Panc1 (cell line): ENCODE measurements at regions not wholly inside any gene's neighbourhood (a gene's known extent, or its start where the extent isn't known, plus 50 kb on each side); places are given as distances from the start of the nearest gene placed in this dataset.

Source experiments
- ATAC-seq: fragments of 200-7000 bp; cut with Tn5 transposase; 2 replicates; pipeline ENCODE4 v1.9.1; 2020; ENCODE audit warnings: mild to moderate bottlenecking, moderate library complexity
- BruUV-seq: library from RNA; stranded (reverse); fragments of 400-500 nt; replicated peaks from 2 replicates; lab custom pipeline; 2021; lab: Mats Ljungman, UMichigan
- CTCF ChIA-PET: fragments of 300-600 bp; sonication (Branson Sonifier 250); formaldehyde crosslinking; loops from one replicate; lab custom pipeline; 2022; ENCODE audit warnings: antibody characterized with exemption; lab: Charles Lee
- POLR2A ChIA-PET: fragments of 300-600 bp; sonication (Branson Sonifier 250); formaldehyde crosslinking; loops from one replicate; lab custom pipeline; 2022; ENCODE audit warnings: antibody characterized with exemption; lab: Charles Lee
- DNase-seq: peaks from one replicate; pipeline ENCODE4 v3.0.0-alpha.2; 2010; ENCODE audit warnings: low read depth, low spot score
- H3K27ac ChIP-seq: 2 replicates; pipeline ENCODE4 v1.5.1; 2011; ENCODE audit warnings: mild to moderate bottlenecking, low read length, inconsistent platforms
- H3K27me3 ChIP-seq: fragments of 200-500 bp; sonication (Bioruptor generic); 2 replicates; pipeline ENCODE4 v1.6.0; 2014; ENCODE audit warnings: low read length, inconsistent platforms; ENCODE audit not compliant: control insufficient read depth, insufficient read depth
- H3K36me3 ChIP-seq: fragments of 200-500 bp; sonication (Bioruptor generic); 2 replicates; pipeline ENCODE4 v1.5.1; 2014; ENCODE audit warnings: inconsistent platforms, mild to moderate bottlenecking, low read length, moderate library complexity; ENCODE audit not compliant: control insufficient read depth, insufficient read depth
- H3K4me1 ChIP-seq: 2 replicates; pipeline ENCODE4 v1.5.1; 2011; ENCODE audit warnings: inconsistent platforms, mild to moderate bottlenecking, low read length, moderate library complexity; ENCODE audit not compliant: control insufficient read depth, insufficient read depth
- H3K4me3 ChIP-seq, 2 experiments: 2 replicates each; pipeline ENCODE4 v1.5.1; 2011 to 2012; ENCODE audit warnings: low read depth in 2 of 2, low read length in 2 of 2, mild to moderate bottlenecking in 2 of 2, inconsistent platforms in 1 of 2, moderate library complexity in 1 of 2
- H3K9me3 ChIP-seq: fragments of 200-500 bp; sonication (Bioruptor generic); 2 replicates; pipeline ENCODE4 v1.5.1; 2014; ENCODE audit warnings: low read depth, mild to moderate bottlenecking, inconsistent platforms, low read length, moderate library complexity; ENCODE audit not compliant: control insufficient read depth, insufficient read depth
- POLR2AphosphoS5 ChIP-seq: IDR thresholded peaks from 2 replicates; pipeline ENCODE4 v1.6.1; 2012; ENCODE audit warnings: mild to moderate bottlenecking, low read depth, low read length, moderate library complexity
- SIN3A ChIP-seq: IDR thresholded peaks from 2 replicates; pipeline ENCODE4 v1.6.1; 2012; ENCODE audit warnings: low read depth, mild to moderate bottlenecking, low read length, moderate library complexity, borderline replicate concordance; ENCODE audit not compliant: insufficient read depth
- TCF7L2 ChIP-seq: IDR thresholded peaks from 2 replicates; pipeline ENCODE4 v1.6.1; 2011; ENCODE audit warnings: mild to moderate bottlenecking, low read depth, low read length, inconsistent platforms
- in situ Hi-C: cut with HindIII; loops from 2 replicates; pipeline ENCODE4 v1.10.0; 2016; ENCODE audit warnings: low sequenced_read_pairs, low pct_unique_long_range_greater_than_20kb
- intact Hi-C: fragments of 100-400 bp; cut with micrococcal nuclease; formaldehyde crosslinking; loops from one replicate; pipeline ENCODE4 v1.10.0; 2022; ENCODE audit not compliant: unreplicated experiment
- TF ChIP-seq, protein P1 (sequence below), 2 experiments: IDR thresholded peaks; 2 replicates each; pipeline ENCODE4 v1.6.1; 2011 to 2012; ENCODE audit warnings: low read depth in 2 of 2, control low read depth in 1 of 2, low read length in 1 of 2, mild to moderate bottlenecking in 1 of 2, moderate library complexity in 1 of 2; ENCODE audit not compliant: insufficient read depth in 1 of 2
- TF ChIP-seq, protein P2 (sequence below): fragments of 450-650 bp; IDR thresholded peaks from 2 replicates; pipeline ENCODE4 v1.5.1; 2017; ENCODE audit warnings: mild to moderate bottlenecking

DNA sequence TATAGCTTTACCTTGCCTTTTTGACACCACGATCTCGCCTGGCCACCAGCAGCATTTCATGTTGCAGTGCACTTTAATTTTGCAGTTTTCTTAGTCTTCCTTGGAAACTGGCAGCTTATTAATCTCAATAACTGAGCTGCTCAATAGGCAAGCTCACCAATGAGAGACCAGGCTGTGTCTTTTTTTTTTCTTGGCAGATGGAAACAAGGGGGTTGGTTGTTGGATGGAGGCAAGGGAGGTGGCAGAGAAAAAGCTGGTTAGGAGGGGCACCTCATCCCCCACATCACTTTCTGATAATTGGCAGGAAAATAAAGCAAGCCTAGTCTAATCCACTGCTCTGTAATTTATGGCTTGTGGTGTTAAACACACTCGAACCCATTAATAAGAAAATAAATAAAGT lies 324.5 kb upstream of the WWC1 start:
- H3K4me3 ChIP-seq: no peak overlapping the region
- POLR2A ChIA-PET: no interaction called here

DNA sequence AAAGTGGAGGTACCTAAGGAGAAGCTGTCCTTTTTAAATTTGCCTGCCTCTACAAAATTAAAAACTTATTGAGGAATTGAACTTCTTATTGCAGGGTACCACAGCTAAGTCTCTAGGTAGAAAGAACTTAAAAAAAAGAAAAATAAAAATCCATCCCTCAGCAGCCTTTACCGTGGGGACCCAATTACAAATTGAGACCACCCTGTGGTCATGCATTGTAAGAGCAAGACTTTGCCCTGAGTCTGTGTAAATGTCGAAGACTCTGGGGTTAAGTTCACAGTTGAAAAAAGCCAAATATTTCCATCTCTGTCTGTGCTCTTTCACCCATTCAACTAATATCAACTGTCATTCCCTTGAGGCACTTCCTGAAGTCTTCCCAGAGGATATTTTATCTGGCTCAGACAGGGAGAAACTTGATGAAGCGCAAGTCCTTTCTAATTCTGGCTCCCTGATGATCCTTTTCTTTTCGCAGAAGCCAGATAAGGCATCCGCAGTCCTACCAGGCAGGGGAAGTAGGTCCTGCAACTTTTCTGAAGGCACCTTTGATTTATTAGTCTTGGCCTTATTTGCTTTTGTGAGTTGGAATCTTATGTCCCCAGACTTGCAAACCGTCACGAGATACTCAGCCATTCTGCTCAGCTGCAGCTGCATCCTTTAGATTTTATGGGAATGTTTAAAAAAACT lies 323.8 kb upstream of the WWC1 start:
- ChIA-PET POLR2A (no interaction called here), CTCF (no interaction called here)
- no TSS peak for BruUV-seq
- intact Hi-C loops: no loop called here
- Histone ChIP-seq H3K27me3 (no peaks in the 10 kb centered on the region; the same call in none of the 2 replicates), H3K4me3 (no peak overlapping the region), H3K4me1 (no peaks in the 10 kb centered on the region), H3K27ac (no peak overlapping the region), H3K9me3 (no peaks in the 10 kb centered on the region), H3K36me3 (no peaks in the 10 kb centered on the region)
- DNase-seq: no peak
- in situ Hi-C loops: no loop called here
- no peak for ATAC-seq
- TF ChIP-seq POLR2AphosphoS5 (no peak), SIN3A (no peak), TCF7L2 (no peak)
- TF ChIP-seq, protein P1, sequence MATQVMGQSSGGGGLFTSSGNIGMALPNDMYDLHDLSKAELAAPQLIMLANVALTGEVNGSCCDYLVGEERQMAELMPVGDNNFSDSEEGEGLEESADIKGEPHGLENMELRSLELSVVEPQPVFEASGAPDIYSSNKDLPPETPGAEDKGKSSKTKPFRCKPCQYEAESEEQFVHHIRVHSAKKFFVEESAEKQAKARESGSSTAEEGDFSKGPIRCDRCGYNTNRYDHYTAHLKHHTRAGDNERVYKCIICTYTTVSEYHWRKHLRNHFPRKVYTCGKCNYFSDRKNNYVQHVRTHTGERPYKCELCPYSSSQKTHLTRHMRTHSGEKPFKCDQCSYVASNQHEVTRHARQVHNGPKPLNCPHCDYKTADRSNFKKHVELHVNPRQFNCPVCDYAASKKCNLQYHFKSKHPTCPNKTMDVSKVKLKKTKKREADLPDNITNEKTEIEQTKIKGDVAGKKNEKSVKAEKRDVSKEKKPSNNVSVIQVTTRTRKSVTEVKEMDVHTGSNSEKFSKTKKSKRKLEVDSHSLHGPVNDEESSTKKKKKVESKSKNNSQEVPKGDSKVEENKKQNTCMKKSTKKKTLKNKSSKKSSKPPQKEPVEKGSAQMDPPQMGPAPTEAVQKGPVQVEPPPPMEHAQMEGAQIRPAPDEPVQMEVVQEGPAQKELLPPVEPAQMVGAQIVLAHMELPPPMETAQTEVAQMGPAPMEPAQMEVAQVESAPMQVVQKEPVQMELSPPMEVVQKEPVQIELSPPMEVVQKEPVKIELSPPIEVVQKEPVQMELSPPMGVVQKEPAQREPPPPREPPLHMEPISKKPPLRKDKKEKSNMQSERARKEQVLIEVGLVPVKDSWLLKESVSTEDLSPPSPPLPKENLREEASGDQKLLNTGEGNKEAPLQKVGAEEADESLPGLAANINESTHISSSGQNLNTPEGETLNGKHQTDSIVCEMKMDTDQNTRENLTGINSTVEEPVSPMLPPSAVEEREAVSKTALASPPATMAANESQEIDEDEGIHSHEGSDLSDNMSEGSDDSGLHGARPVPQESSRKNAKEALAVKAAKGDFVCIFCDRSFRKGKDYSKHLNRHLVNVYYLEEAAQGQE (IDR thresholded peaks at IDR 0.05; ENCODE audit: insufficient read depth in 1 of 2, low read depth in 2 of 2, low read length in 1 of 2): no peak
- TF ChIP-seq, protein P2, sequence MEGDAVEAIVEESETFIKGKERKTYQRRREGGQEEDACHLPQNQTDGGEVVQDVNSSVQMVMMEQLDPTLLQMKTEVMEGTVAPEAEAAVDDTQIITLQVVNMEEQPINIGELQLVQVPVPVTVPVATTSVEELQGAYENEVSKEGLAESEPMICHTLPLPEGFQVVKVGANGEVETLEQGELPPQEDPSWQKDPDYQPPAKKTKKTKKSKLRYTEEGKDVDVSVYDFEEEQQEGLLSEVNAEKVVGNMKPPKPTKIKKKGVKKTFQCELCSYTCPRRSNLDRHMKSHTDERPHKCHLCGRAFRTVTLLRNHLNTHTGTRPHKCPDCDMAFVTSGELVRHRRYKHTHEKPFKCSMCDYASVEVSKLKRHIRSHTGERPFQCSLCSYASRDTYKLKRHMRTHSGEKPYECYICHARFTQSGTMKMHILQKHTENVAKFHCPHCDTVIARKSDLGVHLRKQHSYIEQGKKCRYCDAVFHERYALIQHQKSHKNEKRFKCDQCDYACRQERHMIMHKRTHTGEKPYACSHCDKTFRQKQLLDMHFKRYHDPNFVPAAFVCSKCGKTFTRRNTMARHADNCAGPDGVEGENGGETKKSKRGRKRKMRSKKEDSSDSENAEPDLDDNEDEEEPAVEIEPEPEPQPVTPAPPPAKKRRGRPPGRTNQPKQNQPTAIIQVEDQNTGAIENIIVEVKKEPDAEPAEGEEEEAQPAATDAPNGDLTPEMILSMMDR: no peak

More for the DNA sequence above, 324.5 kb upstream of the WWC1 start:
- CTCF ChIA-PET: no interaction called here
- no peaks in the 10 kb centered on the region; the same call in none of the 2 replicates for H3K27me3 ChIP-seq
- H3K36me3 ChIP-seq: no peaks in the 10 kb centered on the region
- BruUV-seq: no TSS peak
- in situ Hi-C loops (no loop called here), intact Hi-C loops (no loop called here)
- DNase-seq (no peak), ATAC-seq (no peak)
- no peak for TF ChIP-seq TCF7L2
- TF ChIP-seq SIN3A: no peak
- no peak for TF ChIP-seq POLR2AphosphoS5
- TF ChIP-seq, protein P1 (IDR thresholded peaks at IDR 0.05; ENCODE audit: insufficient read depth in 1 of 2, low read depth in 2 of 2, low read length in 1 of 2): no peak
- TF ChIP-seq, protein P2: no peak
- H3K27ac ChIP-seq: no peak overlapping the region
- H3K9me3 ChIP-seq: no peaks in the 10 kb centered on the region
- H3K4me1 ChIP-seq: no peaks in the 10 kb centered on the region
